ENCODE measurements at regions not wholly inside any gene's neighbourhood (a gene's known extent, or its start where the extent isn't known, plus 50 kb on each side); places are given as distances from the start of the nearest gene placed in this dataset.

- H3K4me3 ChIP-seq (ENCODE audit: low read length): no peak overlapping the region
- no peak for DNase-seq (ENCODE audit: low read depth)
- TF ChIP-seq, protein P1, sequence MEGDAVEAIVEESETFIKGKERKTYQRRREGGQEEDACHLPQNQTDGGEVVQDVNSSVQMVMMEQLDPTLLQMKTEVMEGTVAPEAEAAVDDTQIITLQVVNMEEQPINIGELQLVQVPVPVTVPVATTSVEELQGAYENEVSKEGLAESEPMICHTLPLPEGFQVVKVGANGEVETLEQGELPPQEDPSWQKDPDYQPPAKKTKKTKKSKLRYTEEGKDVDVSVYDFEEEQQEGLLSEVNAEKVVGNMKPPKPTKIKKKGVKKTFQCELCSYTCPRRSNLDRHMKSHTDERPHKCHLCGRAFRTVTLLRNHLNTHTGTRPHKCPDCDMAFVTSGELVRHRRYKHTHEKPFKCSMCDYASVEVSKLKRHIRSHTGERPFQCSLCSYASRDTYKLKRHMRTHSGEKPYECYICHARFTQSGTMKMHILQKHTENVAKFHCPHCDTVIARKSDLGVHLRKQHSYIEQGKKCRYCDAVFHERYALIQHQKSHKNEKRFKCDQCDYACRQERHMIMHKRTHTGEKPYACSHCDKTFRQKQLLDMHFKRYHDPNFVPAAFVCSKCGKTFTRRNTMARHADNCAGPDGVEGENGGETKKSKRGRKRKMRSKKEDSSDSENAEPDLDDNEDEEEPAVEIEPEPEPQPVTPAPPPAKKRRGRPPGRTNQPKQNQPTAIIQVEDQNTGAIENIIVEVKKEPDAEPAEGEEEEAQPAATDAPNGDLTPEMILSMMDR (IDR thresholded peaks at IDR 0.05; ENCODE audit: insufficient read depth, low read depth, low read length, missing control alignments): no peak
Observed at GRCh38 chr1:90486996-90487395, 230.1 kb downstream of the BARHL2 start.

DNA sequence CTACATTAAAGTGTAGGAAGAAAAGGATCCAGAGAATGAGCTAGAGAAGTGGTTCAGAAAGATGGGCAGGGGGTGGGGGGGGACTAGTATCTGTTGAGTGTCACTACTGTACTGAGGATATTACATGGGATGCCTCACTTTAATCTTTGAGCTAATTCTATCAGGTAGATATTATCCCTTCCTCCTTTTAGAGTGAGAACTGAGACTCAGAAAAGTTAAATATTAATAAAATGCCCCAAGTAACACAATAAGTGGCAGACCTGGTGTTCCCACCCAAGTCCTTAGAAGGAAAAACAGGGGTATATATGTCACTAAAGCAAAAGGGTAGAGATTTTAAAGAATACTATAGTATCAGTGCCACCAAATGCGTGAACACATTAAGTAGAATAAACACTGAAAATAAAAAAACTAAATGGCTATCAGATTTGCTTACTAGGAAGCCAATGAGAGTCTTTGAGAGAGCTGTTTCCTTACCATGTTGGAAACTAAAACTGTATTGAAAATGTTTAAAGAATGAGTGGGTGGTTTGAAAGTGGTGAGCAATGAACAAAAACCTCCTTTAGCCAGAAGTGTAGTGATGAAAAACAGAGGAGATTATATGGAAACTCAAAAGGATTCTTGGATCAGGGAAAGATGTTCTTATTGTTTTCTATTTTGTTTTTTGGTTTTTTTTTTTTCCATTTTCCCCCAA lies 230.8 kb downstream of the BARHL2 start:
- H3K4me3 ChIP-seq (ENCODE audit: low read length): no peak overlapping the region
- DNase-seq (ENCODE audit: low read depth): no peak
- TF ChIP-seq, protein P1 (IDR thresholded peaks at IDR 0.05; ENCODE audit: insufficient read depth, low read depth, low read length, missing control alignments): no peak

DNA sequence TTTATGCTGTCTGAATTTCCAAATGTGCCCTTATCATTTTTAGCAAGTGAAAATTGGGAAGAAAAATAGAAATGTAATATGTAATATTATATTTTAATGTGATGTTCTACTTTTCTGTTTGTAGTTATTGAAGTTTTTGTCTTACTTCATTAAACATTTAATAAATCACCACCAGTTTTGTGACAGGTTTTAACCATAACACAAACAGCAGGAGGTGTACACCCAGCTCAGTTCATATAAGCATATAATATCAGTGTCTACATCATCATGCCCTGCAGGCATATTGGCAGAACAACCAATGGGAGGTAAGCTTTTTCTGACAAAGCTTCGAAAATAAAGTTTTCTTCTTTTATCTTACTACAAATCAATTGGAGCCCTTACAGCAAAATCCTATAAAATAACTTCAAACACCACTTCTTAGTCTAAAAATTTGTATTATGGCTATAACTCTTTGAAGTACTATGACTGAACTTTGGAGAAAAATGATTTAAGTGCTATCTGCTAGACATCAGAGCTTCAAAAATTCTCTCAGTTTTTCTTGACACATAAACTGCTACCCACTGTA lies 236.7 kb downstream of the BARHL2 start:
- TF ChIP-seq, protein P1 (IDR thresholded peaks at IDR 0.05; ENCODE audit: insufficient read depth, low read depth, low read length, missing control alignments): no peak
- no peak for DNase-seq (ENCODE audit: low read depth)
- no peak overlapping the region for H3K4me3 ChIP-seq (ENCODE audit: low read length)

- no peak for DNase-seq (ENCODE audit: low read depth)
- no peak overlapping the region for H3K4me3 ChIP-seq (ENCODE audit: low read length)
- TF ChIP-seq, protein P1 (IDR thresholded peaks at IDR 0.05; ENCODE audit: insufficient read depth, low read depth, low read length, missing control alignments): no peak
Observed at GRCh38 chr1:90476994-90477393, 240.1 kb downstream of the BARHL2 start.

GRCh38 chr1:90476411-90476810 lies 240.7 kb downstream of the BARHL2 start:
- TF ChIP-seq, protein P1 (IDR thresholded peaks at IDR 0.05; ENCODE audit: insufficient read depth, low read depth, low read length, missing control alignments): no peak
- no peak overlapping the region for H3K4me3 ChIP-seq (ENCODE audit: low read length)
- no peak for DNase-seq (ENCODE audit: low read depth)

GRCh38 chr1:90475631-90476030 lies 241.5 kb downstream of the BARHL2 start:
- H3K4me3 ChIP-seq (ENCODE audit: low read length): no peak overlapping the region
- TF ChIP-seq, protein P1 (IDR thresholded peaks at IDR 0.05; ENCODE audit: insufficient read depth, low read depth, low read length, missing control alignments): peak; percentile 39
- peak; percentile 4 for DNase-seq (ENCODE audit: low read depth)

GRCh38 chr1:90474731-90475130 lies 242.4 kb downstream of the BARHL2 start:
- H3K4me3 ChIP-seq (ENCODE audit: low read length): no peak overlapping the region
- no peak for DNase-seq (ENCODE audit: low read depth)
- TF ChIP-seq, protein P1 (IDR thresholded peaks at IDR 0.05; ENCODE audit: insufficient read depth, low read depth, low read length, missing control alignments): no peak

All from epithelial cell of esophagus (primary cell).